Esophagus squamous epithelium (tissue), 4 donors: ENCODE measurements at regions not wholly inside any gene's neighbourhood (a gene's known extent, or its start where the extent isn't known, plus 50 kb on each side); places are given as distances from the start of the nearest gene placed in this dataset.

Experiments
- CTCF ChIP-seq, 6 experiments: fragments of 450-650 bp in 4 of 6; fragments of 200-600 bp in 2 of 6; sonication (generic) in 2 of 6; IDR thresholded peaks; one replicate each; pipeline ENCODE4 v1.5.1; 2016 to 2019; ENCODE audit warnings: antibody characterized with exemption in 6 of 6, mild to moderate bottlenecking in 4 of 6, moderate library complexity in 4 of 6
- POLR2A ChIP-seq, 4 donors: fragments of 450-650 bp; IDR thresholded peaks; one replicate each; pipeline ENCODE4 v1.6.1; 2017; ENCODE audit warnings: antibody characterized with exemption in 4 of 4, mild to moderate bottlenecking in 4 of 4, moderate library complexity in 3 of 4

- TF ChIP-seq CTCF (IDR thresholded peaks at IDR 0.05) = no peak
- no peak for TF ChIP-seq POLR2A (IDR thresholded peaks at IDR 0.05)
Measured at GRCh38 chr1:177561436-177561835, 390.7 kb downstream of the BRINP2 start.
